Sigmoid colon (tissue), 3 donors: ENCODE measurements at regions not wholly inside any gene's neighbourhood (a gene's known extent, or its start where the extent isn't known, plus 50 kb on each side); places are given as distances from the start of the nearest gene placed in this dataset.

Experiments
- POLR2A ChIP-seq, 2 donors: fragments of 450-650 bp; IDR thresholded peaks; one replicate each; pipeline ENCODE4 v1.6.1; 2016; ENCODE audit warnings: antibody characterized with exemption in 2 of 2, mild to moderate bottlenecking in 2 of 2, moderate library complexity in 2 of 2
- TF ChIP-seq, protein P1 (sequence below), 4 experiments: fragments of 450-650 bp in 3 of 4; fragments of 200-600 bp in 1 of 4; IDR thresholded peaks; one replicate each; pipeline ENCODE4 v1.5.1; 2016 to 2019; ENCODE audit warnings: antibody characterized with exemption in 4 of 4, mild to moderate bottlenecking in 3 of 4, moderate library complexity in 2 of 4

GRCh38 chr2:191593622-191594385, 84.1 kb upstream of the NABP1 start:
- TF ChIP-seq POLR2A (IDR thresholded peaks at IDR 0.05), result no peak
- TF ChIP-seq, protein P1, sequence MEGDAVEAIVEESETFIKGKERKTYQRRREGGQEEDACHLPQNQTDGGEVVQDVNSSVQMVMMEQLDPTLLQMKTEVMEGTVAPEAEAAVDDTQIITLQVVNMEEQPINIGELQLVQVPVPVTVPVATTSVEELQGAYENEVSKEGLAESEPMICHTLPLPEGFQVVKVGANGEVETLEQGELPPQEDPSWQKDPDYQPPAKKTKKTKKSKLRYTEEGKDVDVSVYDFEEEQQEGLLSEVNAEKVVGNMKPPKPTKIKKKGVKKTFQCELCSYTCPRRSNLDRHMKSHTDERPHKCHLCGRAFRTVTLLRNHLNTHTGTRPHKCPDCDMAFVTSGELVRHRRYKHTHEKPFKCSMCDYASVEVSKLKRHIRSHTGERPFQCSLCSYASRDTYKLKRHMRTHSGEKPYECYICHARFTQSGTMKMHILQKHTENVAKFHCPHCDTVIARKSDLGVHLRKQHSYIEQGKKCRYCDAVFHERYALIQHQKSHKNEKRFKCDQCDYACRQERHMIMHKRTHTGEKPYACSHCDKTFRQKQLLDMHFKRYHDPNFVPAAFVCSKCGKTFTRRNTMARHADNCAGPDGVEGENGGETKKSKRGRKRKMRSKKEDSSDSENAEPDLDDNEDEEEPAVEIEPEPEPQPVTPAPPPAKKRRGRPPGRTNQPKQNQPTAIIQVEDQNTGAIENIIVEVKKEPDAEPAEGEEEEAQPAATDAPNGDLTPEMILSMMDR (IDR thresholded peaks at IDR 0.05), result no peak
